PC-9 (cell line): ENCODE measurements at regions not wholly inside any gene's neighbourhood (a gene's known extent, or its start where the extent isn't known, plus 50 kb on each side); places are given as distances from the start of the nearest gene placed in this dataset.

Experiments
- BruUV-seq: library from RNA; stranded (reverse); fragments of 400-500 nt; replicated peaks from 2 replicates; lab custom pipeline; 2021; lab: Mats Ljungman, UMichigan
- CTCF ChIA-PET: fragments of 300-600 bp; sonication (Branson Sonifier 250); formaldehyde crosslinking; loops from one replicate; lab custom pipeline; 2022; ENCODE audit warnings: antibody characterized with exemption; lab: Charles Lee
- POLR2A ChIA-PET: fragments of 300-600 bp; sonication (Branson Sonifier 250); formaldehyde crosslinking; loops from one replicate; lab custom pipeline; 2022; ENCODE audit warnings: antibody characterized with exemption; ENCODE audit not compliant: unreplicated experiment; lab: Charles Lee
- DNase-seq, 2 experiments: peaks; one replicate each; pipeline versions ENCODE4 v3.0.0 to v3.0.0-alpha.2; 2015 to 2022; ENCODE audit warnings: mixed read lengths in 1 of 2
- H2AFZ ChIP-seq: fragments of 200-600 bp; sonication (generic); 2 replicates; pipeline ENCODE4 v1.8.1; 2017; ENCODE audit warnings: antibody characterized with exemption
- H3F3A ChIP-seq: fragments of 200-600 bp; sonication (generic); 2 replicates; pipeline ENCODE4 v1.8.1; 2017; ENCODE audit warnings: antibody characterized with exemption, mild to moderate bottlenecking, low read depth; ENCODE audit not compliant: insufficient read depth
- H3K27ac ChIP-seq: fragments of 200-600 bp; sonication (generic); 2 replicates; pipeline ENCODE4 v1.6.1; 2016; ENCODE audit warnings: mixed run types
- H3K27me3 ChIP-seq: fragments of 200-600 bp; sonication (generic); 2 replicates; pipeline ENCODE4 v1.6.1; 2016; ENCODE audit warnings: low read depth, mixed run types; ENCODE audit not compliant: insufficient read depth
- H3K36me3 ChIP-seq: fragments of 200-600 bp; sonication (generic); 2 replicates; pipeline ENCODE4 v1.6.1; 2016; ENCODE audit warnings: low read depth, mixed run types
- H3K4me1 ChIP-seq: fragments of 200-600 bp; sonication (generic); replicated peaks from 2 replicates; pipeline ENCODE4 v1.6.1; 2016; ENCODE audit warnings: mixed run types; ENCODE audit not compliant: insufficient read depth
- H3K4me2 ChIP-seq: fragments of 200-600 bp; sonication (generic); 2 replicates; pipeline ENCODE4 v1.6.1; 2017; ENCODE audit warnings: mixed run types
- H3K4me3 ChIP-seq: fragments of 200-600 bp; sonication (generic); 2 replicates; pipeline ENCODE4 v1.6.1; 2016; ENCODE audit warnings: mixed run types
- H3K79me2 ChIP-seq: fragments of 200-600 bp; sonication (generic); 2 replicates; pipeline ENCODE4 v1.6.1; 2017; ENCODE audit warnings: low read depth, mixed run types
- H3K9me2 ChIP-seq: fragments of 200-600 bp; sonication (generic); 2 replicates; pipeline ENCODE4 v1.8.1; 2017; ENCODE audit warnings: mild to moderate bottlenecking; ENCODE audit not compliant: insufficient read depth
- H3K9me3 ChIP-seq: fragments of 200-600 bp; sonication (generic); 2 replicates; pipeline ENCODE4 v1.8.1; 2016; ENCODE audit warnings: low read depth; ENCODE audit not compliant: insufficient read depth
- H4K20me1 ChIP-seq: fragments of 200-600 bp; sonication (generic); 2 replicates; pipeline ENCODE4 v1.8.1; 2017; ENCODE audit not compliant: insufficient read depth
- CTCF ChIP-seq: fragments of 200-600 bp; sonication (generic); conservative IDR thresholded peaks from 2 replicates; pipeline ENCODE4 v1.6.1; 2017; ENCODE audit warnings: mixed run types, antibody characterized with exemption, mild to moderate bottlenecking, moderate library complexity
- EZH2 ChIP-seq: fragments of 200-600 bp; sonication (generic); IDR thresholded peaks from 2 replicates; pipeline ENCODE4 v1.8.0; 2017; ENCODE audit warnings: antibody characterized with exemption, low read depth
- intact Hi-C: fragments of 100-400 bp; cut with micrococcal nuclease; formaldehyde crosslinking; loops from one replicate; pipeline ENCODE4 v1.10.0; 2022; ENCODE audit not compliant: unreplicated experiment

- intact Hi-C loops = no loop called here
- BruUV-seq = no TSS peak
- Histone ChIP-seq H3K9me3 (no peaks in the 10 kb centered on the region), H3K27ac (no peak overlapping the region), H2AFZ (no peak overlapping the region), H3K4me3 (no peak overlapping the region), H3K4me2 (no peak overlapping the region), H4K20me1 (no peaks in the 10 kb centered on the region), H3K27me3 (no peaks in the 10 kb centered on the region), H3K9me2 (no peaks in the 10 kb centered on the region), H3K4me1 (no peaks in the 10 kb centered on the region), H3K79me2 (no peaks in the 10 kb centered on the region), H3F3A (no peaks in the 10 kb centered on the region), H3K36me3 (no peaks in the 10 kb centered on the region)
- ChIA-PET POLR2A (no interaction called here), CTCF (no interaction called here)
- no peak for DNase-seq
- TF ChIP-seq CTCF (no peak), EZH2 (no peak)
Observed at GRCh38 chr9:13816837-13817236, 497.1 kb downstream of the NFIB start.

- Histone ChIP-seq H3K79me2 (no peaks in the 10 kb centered on the region), H3F3A (no peaks in the 10 kb centered on the region), H3K4me1 (no peaks in the 10 kb centered on the region), H2AFZ (no peak overlapping the region), H3K27me3 (no peaks in the 10 kb centered on the region), H3K36me3 (no peaks in the 10 kb centered on the region), H3K4me3 (no peak overlapping the region), H3K4me2 (no peak overlapping the region), H4K20me1 (no peaks in the 10 kb centered on the region), H3K27ac (no peak overlapping the region), H3K9me3 (no peaks in the 10 kb centered on the region), H3K9me2 (no peaks in the 10 kb centered on the region)
- intact Hi-C loops = no loop called here
- ChIA-PET POLR2A (no interaction called here), CTCF (no interaction called here)
- BruUV-seq = no TSS peak
- TF ChIP-seq EZH2 (no peak), CTCF (no peak)
- DNase-seq = no peak
Observed at GRCh38 chr9:13814647-13815400, 499.1 kb downstream of the NFIB start.

- Histone ChIP-seq H3K27ac (no peak overlapping the region), H3K79me2 (no peaks in the 10 kb centered on the region), H3K27me3 (no peaks in the 10 kb centered on the region), H3K36me3 (no peaks in the 10 kb centered on the region), H3K9me2 (no peaks in the 10 kb centered on the region), H3K4me3 (no peak overlapping the region), H4K20me1 (no peaks in the 10 kb centered on the region), H3K9me3 (no peaks in the 10 kb centered on the region), H2AFZ (no peak overlapping the region), H3K4me1 (no peaks in the 10 kb centered on the region), H3K4me2 (no peak overlapping the region), H3F3A (no peaks in the 10 kb centered on the region)
- intact Hi-C loops = no loop called here
- DNase-seq = no peak
- POLR2A ChIA-PET = no interaction called here
- no peak for TF ChIP-seq EZH2
- TF ChIP-seq CTCF = no peak
- no TSS peak for BruUV-seq
- CTCF ChIA-PET = no interaction called here
Observed at GRCh38 chr9:13811876-13812275, 502.1 kb downstream of the NFIB start.
